Endothelial cell of umbilical vein (primary cell): ENCODE measurements at regions not wholly inside any gene's neighbourhood (a gene's known extent, or its start where the extent isn't known, plus 50 kb on each side); places are given as distances from the start of the nearest gene placed in this dataset.

Experiments
- EZH2 ChIP-seq: IDR thresholded peaks from 2 replicates; pipeline ENCODE4 v1.6.1; 2012; ENCODE audit warnings: borderline replicate concordance, low read depth, mild to moderate bottlenecking, moderate library complexity, low read length, inconsistent platforms; ENCODE audit not compliant: severe bottlenecking
- MAX ChIP-seq: IDR thresholded peaks from 2 replicates; pipeline ENCODE4 v1.6.1; 2011; ENCODE audit not compliant: insufficient read depth, insufficient read length
- POLR2A ChIP-seq: IDR thresholded peaks from 2 replicates; pipeline ENCODE4 v1.6.1; 2012; ENCODE audit warnings: low read depth, mild to moderate bottlenecking, control low read depth, low read length
- POLR2AphosphoS5 ChIP-seq: IDR thresholded peaks from 2 replicates; pipeline ENCODE4 v1.6.1; 2012; ENCODE audit warnings: low read depth, mild to moderate bottlenecking, control low read depth, low read length, moderate library complexity; ENCODE audit not compliant: insufficient read depth
- TF ChIP-seq, protein P1 (sequence below), 2 donors: IDR thresholded peaks; 1 replicate in 1 of 2; 2 replicates in 1 of 2; pipeline ENCODE4 v1.5.1; 2011; ENCODE audit warnings: low read length in 2 of 2, mild to moderate bottlenecking in 2 of 2, moderate library complexity in 2 of 2, control low read depth in 1 of 2, inconsistent platforms in 1 of 2, low read depth in 1 of 2; ENCODE audit not compliant: insufficient read depth in 1 of 2; ENCODE audit errors: extremely low read depth in 1 of 2

DNA sequence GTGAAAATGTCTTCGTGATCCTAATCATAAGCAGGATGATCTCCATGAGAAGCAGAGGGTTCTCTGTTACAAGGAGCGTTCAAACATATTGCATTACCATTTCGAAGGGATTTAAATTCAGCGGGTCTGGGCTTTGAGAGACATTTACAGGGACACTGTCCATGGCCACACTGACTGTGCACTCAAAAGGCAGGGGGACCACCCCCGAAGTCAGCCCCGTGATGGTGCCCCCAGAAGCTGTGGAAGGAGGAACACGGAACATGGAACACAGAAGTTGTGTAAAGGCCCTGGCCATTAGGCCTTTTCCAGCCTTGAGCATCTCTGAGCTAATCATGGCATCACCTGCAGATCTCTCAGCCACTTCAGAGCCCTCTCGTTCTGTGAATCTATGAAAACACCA is 268.4 kb upstream of the MYT1L start:
- TF ChIP-seq, protein P1, sequence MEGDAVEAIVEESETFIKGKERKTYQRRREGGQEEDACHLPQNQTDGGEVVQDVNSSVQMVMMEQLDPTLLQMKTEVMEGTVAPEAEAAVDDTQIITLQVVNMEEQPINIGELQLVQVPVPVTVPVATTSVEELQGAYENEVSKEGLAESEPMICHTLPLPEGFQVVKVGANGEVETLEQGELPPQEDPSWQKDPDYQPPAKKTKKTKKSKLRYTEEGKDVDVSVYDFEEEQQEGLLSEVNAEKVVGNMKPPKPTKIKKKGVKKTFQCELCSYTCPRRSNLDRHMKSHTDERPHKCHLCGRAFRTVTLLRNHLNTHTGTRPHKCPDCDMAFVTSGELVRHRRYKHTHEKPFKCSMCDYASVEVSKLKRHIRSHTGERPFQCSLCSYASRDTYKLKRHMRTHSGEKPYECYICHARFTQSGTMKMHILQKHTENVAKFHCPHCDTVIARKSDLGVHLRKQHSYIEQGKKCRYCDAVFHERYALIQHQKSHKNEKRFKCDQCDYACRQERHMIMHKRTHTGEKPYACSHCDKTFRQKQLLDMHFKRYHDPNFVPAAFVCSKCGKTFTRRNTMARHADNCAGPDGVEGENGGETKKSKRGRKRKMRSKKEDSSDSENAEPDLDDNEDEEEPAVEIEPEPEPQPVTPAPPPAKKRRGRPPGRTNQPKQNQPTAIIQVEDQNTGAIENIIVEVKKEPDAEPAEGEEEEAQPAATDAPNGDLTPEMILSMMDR (IDR thresholded peaks at IDR 0.05; ENCODE audit: extremely low read depth in 1 of 2, insufficient read depth in 1 of 2, low read depth in 1 of 2, low read length in 2 of 2) = no peak
- TF ChIP-seq POLR2A (no peak), MAX (no peak), POLR2AphosphoS5 (no peak), EZH2 (no peak)
